H1 (cell line): ENCODE measurements at regions not wholly inside any gene's neighbourhood (a gene's known extent, or its start where the extent isn't known, plus 50 kb on each side); places are given as distances from the start of the nearest gene placed in this dataset.

ENCODE experiments used
- CTCF ChIA-PET: fragments of 300-600 bp; sonication (Branson Sonifier 250); formaldehyde crosslinking; loops from one replicate; lab custom pipeline; 2021; ENCODE audit not compliant: partially characterized antibody; lab: Charles Lee
- POLR2A ChIA-PET: fragments of 300-600 bp; sonication (Branson Sonifier 250); formaldehyde crosslinking; loops from one replicate; lab custom pipeline; 2021; ENCODE audit warnings: inconsistent platforms; ENCODE audit not compliant: partially characterized antibody; lab: Charles Lee
- DNase-seq, 2 experiments: peaks; one replicate each; pipeline versions ENCODE4 v3.0.0 to v3.0.0-alpha.2; 2010 to 2022; ENCODE audit warnings: low spot score in 2 of 2, low read depth in 1 of 2, mixed read lengths in 1 of 2
- FAIRE-seq: peaks from 2 replicates; lab custom pipeline; 2011; peaks lifted over from hg19 to GRCh38; lab: Jason Lieb, UNC
- H2AFZ ChIP-seq: 2 replicates; pipeline ENCODE4 v1.8.1; 2012; ENCODE audit warnings: low read length, inconsistent platforms
- H2AK5ac ChIP-seq: 2 replicates; pipeline ENCODE4 v1.6.1; 2013; ENCODE audit warnings: low read depth, low read length
- H2BK120ac ChIP-seq: replicated peaks from 2 replicates; pipeline ENCODE3; 2013; ENCODE audit warnings: low read depth, low read length, inconsistent platforms
- H2BK12ac ChIP-seq: 2 replicates; pipeline ENCODE4 v1.6.1; 2013; ENCODE audit warnings: low read depth, low read length
- H2BK15ac ChIP-seq: 2 replicates; pipeline ENCODE4 v1.6.1; 2013; ENCODE audit warnings: low read length
- H2BK20ac ChIP-seq: 2 replicates; pipeline ENCODE4 v1.6.1; 2013; ENCODE audit warnings: low read length
- H2BK5ac ChIP-seq: 2 replicates; pipeline ENCODE4 v1.6.1; 2013; ENCODE audit warnings: low read depth, low read length
- H3K14ac ChIP-seq: 2 replicates; pipeline ENCODE4 v1.6.1; 2013; ENCODE audit warnings: inconsistent platforms; ENCODE audit not compliant: insufficient read length
- H3K18ac ChIP-seq: 2 replicates; pipeline ENCODE4 v1.6.1; 2013; ENCODE audit warnings: low read length; ENCODE audit errors: extremely low read depth
- H3K23ac ChIP-seq: 2 replicates; pipeline ENCODE4 v1.6.1; 2013; ENCODE audit warnings: inconsistent platforms; ENCODE audit not compliant: insufficient read length
- H3K23me2 ChIP-seq: 2 replicates; pipeline ENCODE4 v1.6.1; 2013; ENCODE audit warnings: low read depth, low read length
- H3K27ac ChIP-seq: 2 replicates; pipeline ENCODE4 v1.6.1; 2011; ENCODE audit warnings: low read depth, low read length, inconsistent platforms
- H3K27me3 ChIP-seq, 4 experiments: replicated peaks in 1 of 4; 1 replicate in 1 of 4; 2 replicates in 3 of 4; pipeline versions ENCODE4 v1.6.1 to v1.8.1; 2011 to 2013; ENCODE audit warnings: low read length in 3 of 4, mild to moderate bottlenecking in 3 of 4, inconsistent platforms in 2 of 4, mixed read lengths in 2 of 4, moderate library complexity in 1 of 4; ENCODE audit not compliant: control insufficient read depth in 3 of 4, insufficient read depth in 3 of 4; ENCODE audit errors: extremely low read depth in 1 of 4
- H3K36me3 ChIP-seq, 4 experiments: 2 replicates each; pipeline versions ENCODE4 v1.6.1 to v1.8.1; 2011 to 2013; ENCODE audit warnings: mild to moderate bottlenecking in 4 of 4, low read length in 3 of 4, moderate library complexity in 2 of 4, control low read depth in 1 of 4, inconsistent platforms in 1 of 4; ENCODE audit not compliant: insufficient read depth in 4 of 4, control insufficient read depth in 2 of 4
- H3K4ac ChIP-seq: replicated peaks from 2 replicates; pipeline ENCODE3; 2013; ENCODE audit warnings: low read length, low read depth, mixed read lengths, inconsistent platforms; ENCODE audit not compliant: insufficient read length
- H3K4me1 ChIP-seq, 4 experiments: replicated peaks in 1 of 4; 1 replicate in 1 of 4; 2 replicates in 3 of 4; pipeline versions ENCODE4 v1.6.1 to v1.8.1; 2011 to 2013; ENCODE audit warnings: low read length in 3 of 4, inconsistent platforms in 2 of 4, mixed read lengths in 1 of 4; ENCODE audit not compliant: insufficient read depth in 4 of 4, control insufficient read depth in 3 of 4
- H3K4me2 ChIP-seq, 2 experiments: 2 replicates each; pipeline versions ENCODE4 v1.6.1 to v1.8.1; 2011 to 2013; ENCODE audit warnings: low read depth in 2 of 2, low read length in 2 of 2, control low read depth in 1 of 2, inconsistent platforms in 1 of 2, mild to moderate bottlenecking in 1 of 2; ENCODE audit not compliant: insufficient read depth in 1 of 2
- H3K4me3 ChIP-seq, 4 experiments: fragments of 200-600, 300-600 bp in 1 of 4; sonication (generic), shearing (Covaris generic), sonication (Bioruptor Twin) in 1 of 4; 2 replicates each; pipeline versions ENCODE4 v1.5.1 to v1.8.1; 2011 to 2016; ENCODE audit warnings: low read length in 4 of 4, low read depth in 3 of 4, control low read depth in 2 of 4, inconsistent platforms in 2 of 4, mild to moderate bottlenecking in 2 of 4, mixed read lengths in 1 of 4, moderate library complexity in 1 of 4; ENCODE audit not compliant: insufficient read depth in 2 of 4; ENCODE audit errors: extremely low read depth in 1 of 4
- H3K56ac ChIP-seq: replicated peaks from 2 replicates; pipeline ENCODE3; 2013; ENCODE audit warnings: low read depth, mild to moderate bottlenecking, mixed read lengths, low read length, inconsistent platforms; ENCODE audit not compliant: insufficient read length
- H3K79me1 ChIP-seq: 2 replicates; pipeline ENCODE4 v1.6.1; 2013; ENCODE audit warnings: low read depth, low read length, control low read depth
- H3K79me2 ChIP-seq, 2 experiments: 2 replicates each; pipeline versions ENCODE4 v1.6.1 to v1.8.1; 2012 to 2013; ENCODE audit warnings: low read length in 2 of 2, mild to moderate bottlenecking in 2 of 2, inconsistent platforms in 1 of 2; ENCODE audit not compliant: insufficient read depth in 2 of 2, control insufficient read depth in 1 of 2
- H3K9ac ChIP-seq, 4 experiments: replicated peaks in 1 of 4; 1 replicate in 1 of 4; 2 replicates in 3 of 4; pipeline versions ENCODE4 v1.6.1 to v1.8.1; 2011 to 2013; ENCODE audit warnings: low read depth in 3 of 4, low read length in 3 of 4, control low read depth in 2 of 4, mild to moderate bottlenecking in 2 of 4, moderate library complexity in 2 of 4, inconsistent platforms in 1 of 4; ENCODE audit errors: extremely low read depth in 1 of 4
- H3K9me3 ChIP-seq, 2 experiments: 2 replicates each; pipeline versions ENCODE4 v1.6.1 to v1.8.1; 2012 to 2013; ENCODE audit warnings: mild to moderate bottlenecking in 2 of 2, moderate library complexity in 2 of 2, control low read depth in 1 of 2, inconsistent platforms in 1 of 2, low read depth in 1 of 2, low read length in 1 of 2, mixed read lengths in 1 of 2; ENCODE audit not compliant: insufficient read depth in 2 of 2
- H4K20me1 ChIP-seq, 2 experiments: replicated peaks in 1 of 2; 2 replicates each; pipeline versions ENCODE3 to v1.8.1; 2011 to 2013; ENCODE audit warnings: inconsistent platforms in 2 of 2, low read length in 2 of 2, mild to moderate bottlenecking in 1 of 2; ENCODE audit not compliant: insufficient read depth in 2 of 2, control insufficient read depth in 1 of 2
- H4K5ac ChIP-seq: 2 replicates; pipeline ENCODE4 v1.6.1; 2013; ENCODE audit warnings: low read length, low read depth, mixed read lengths, inconsistent platforms; ENCODE audit not compliant: insufficient read length
- H4K8ac ChIP-seq: 2 replicates; pipeline ENCODE4 v1.8.0; 2013; ENCODE audit warnings: mild to moderate bottlenecking, moderate library complexity, low read length, inconsistent platforms; ENCODE audit not compliant: insufficient read depth; ENCODE audit errors: extremely low read depth
- H4K91ac ChIP-seq: replicated peaks from 2 replicates; pipeline ENCODE3; 2013; ENCODE audit warnings: low read length, mixed read lengths, inconsistent platforms; ENCODE audit not compliant: insufficient read length
- WGBS, 2 experiments: shearing (Covaris generic) in 1 of 2; methylation state at CpG; one replicate each; pipeline versions ENCODE4 v1.1.6 to v1.1.7; 2013 to 2015; ENCODE audit warnings: low lambda C conversion rate in 2 of 2, mixed read lengths in 2 of 2, inconsistent platforms in 1 of 2, low coverage in 1 of 2, missing lambda C conversion rate in 1 of 2; ENCODE audit not compliant: insufficient replicate concordance in 2 of 2, insufficient coverage in 1 of 2, insufficient read length in 1 of 2; ENCODE audit errors: extremely low coverage in 1 of 2, missing lambda C conversion rate in 1 of 2; 5-methylcytosine and 5-hydroxymethylcytosine counted together

DNA sequence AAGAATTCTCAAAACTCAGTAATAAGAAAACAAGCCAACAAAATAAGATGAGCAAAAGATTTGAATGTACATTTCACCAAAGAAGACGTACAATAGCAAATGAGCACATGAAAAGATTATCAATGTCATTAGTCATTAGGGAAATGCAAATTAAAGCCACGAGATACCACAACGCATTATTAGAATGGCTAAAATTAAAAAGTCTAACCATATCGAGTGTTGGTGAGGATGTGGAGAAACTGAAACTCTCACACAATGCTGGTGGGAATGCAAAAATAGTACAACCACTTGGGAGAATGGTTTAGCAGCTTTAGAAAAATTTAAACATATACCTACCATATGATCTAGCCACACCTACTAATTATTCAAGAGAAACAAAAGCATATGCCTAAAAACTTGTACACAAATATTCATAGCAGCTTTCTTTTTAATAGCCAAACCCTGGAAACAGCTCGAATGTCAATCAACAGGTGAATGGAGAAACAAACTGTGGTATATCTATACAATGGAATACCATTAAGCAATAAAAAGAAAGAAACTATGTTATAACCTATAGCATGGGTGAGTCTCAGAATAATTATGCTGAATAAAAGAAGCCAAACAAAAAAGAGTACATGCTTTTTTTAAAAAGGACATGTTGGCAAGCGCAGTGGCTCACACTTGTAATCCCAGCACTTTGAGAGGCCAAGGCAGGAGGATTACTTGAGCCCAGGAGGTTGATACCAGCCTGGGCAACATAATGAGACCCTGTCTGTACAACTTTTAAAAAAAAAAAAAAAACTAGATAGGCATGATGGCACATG lies 103.6 kb downstream of the LITAF start:
- DNase-seq (no peak), FAIRE-seq (no peak)
- Histone ChIP-seq H3K27me3 (no peaks in the 10 kb centered on the region), H3K4me3 (no peak overlapping the region), H3K79me1 (no peaks in the 10 kb centered on the region), H4K20me1 (peaks cover 0 to 2% of the 10 kb centered on the region in 2 experiments), H3K9me3 (peaks cover 10 to 11% of the 10 kb centered on the region in 2 experiments), H3K18ac (no peak overlapping the region), H3K4me1 (no peaks in the 10 kb centered on the region), H2AFZ (no peak overlapping the region), H2BK5ac (no peak overlapping the region), H3K9ac (no peak overlapping the region), H3K79me2 (no peaks in the 10 kb centered on the region), H3K36me3 (peaks cover 0 to 36% (median 18%) of the 10 kb centered on the region in 4 experiments; a peak in 6 of 8 replicates), H2AK5ac (no peak overlapping the region), H3K23me2 (peaks cover 6% of the 10 kb centered on the region; the same call in 1 of the 2 replicates), H3K14ac (no peak overlapping the region), H3K23ac (no peak overlapping the region), H4K8ac (no peak overlapping the region), H2BK20ac (no peak overlapping the region), H3K4ac (no peak overlapping the region), H3K4me2 (no peak overlapping the region), H3K27ac (no peak overlapping the region), H4K91ac (no peak overlapping the region), H2BK12ac (no peak overlapping the region), H4K5ac (no peak overlapping the region), H2BK15ac (no peak overlapping the region), H3K56ac (no peak overlapping the region), H2BK120ac (no peak overlapping the region)
- ChIA-PET POLR2A (interaction anchor here (0.7 kb wide), 1 partner anchor 34 kb away, joined by 3 read pairs; no protein-coding TSS in a partner anchor), CTCF (interaction anchor here (1.3 kb wide), 1 partner anchor 83 kb away, joined by 4 read pairs; no protein-coding TSS in a partner anchor)
- WGBS, 2 experiments, result 93% methylated on average over 6 of the region's 6 CpGs; no CpG with 5 or more reads in 1 of the 2 experiments
